Neural progenitor cell (in vitro differentiated cells): ENCODE measurements at regions not wholly inside any gene's neighbourhood (a gene's known extent, or its start where the extent isn't known, plus 50 kb on each side); places are given as distances from the start of the nearest gene placed in this dataset.

ENCODE experiments used
- DNase-seq: peaks from one replicate; pipeline ENCODE4 v3.0.0-alpha.2; 2016; ENCODE audit warnings: low spot score
- H2AFZ ChIP-seq: fragments of 200-600 bp; sonication (generic); replicated peaks from 2 replicates; pipeline ENCODE4 v1.6.1; 2016; ENCODE audit warnings: antibody characterized with exemption
- H3F3A ChIP-seq: fragments of 200-600 bp; sonication (generic); 2 replicates; pipeline ENCODE4 v1.6.1; 2016; ENCODE audit warnings: antibody characterized with exemption, low read depth
- H3K27ac ChIP-seq: fragments of 200-600 bp; sonication (generic); 2 replicates; pipeline ENCODE4 v1.5.1; 2016; ENCODE audit warnings: mild to moderate bottlenecking
- H3K27me3 ChIP-seq: fragments of 200-600 bp; sonication (generic); 2 replicates; pipeline ENCODE4 v1.6.1; 2016; ENCODE audit warnings: mild to moderate bottlenecking, moderate library complexity
- H3K36me3 ChIP-seq: fragments of 200-600 bp; sonication (generic); 2 replicates; pipeline ENCODE4 v1.5.1; 2016
- H3K4me1 ChIP-seq: fragments of 200-600 bp; sonication (generic); 2 replicates; pipeline ENCODE4 v1.6.1; 2016; ENCODE audit warnings: mixed run types
- H3K4me2 ChIP-seq: fragments of 200-600 bp; sonication (generic); 2 replicates; pipeline ENCODE4 v1.6.1; 2016
- H3K4me3 ChIP-seq: fragments of 200-600 bp; sonication (generic); 2 replicates; pipeline ENCODE4 v1.5.1; 2016
- H3K79me2 ChIP-seq: fragments of 200-600 bp; sonication (generic); 2 replicates; pipeline ENCODE4 v1.6.1; 2016; ENCODE audit warnings: low read depth
- H3K9ac ChIP-seq: fragments of 200-600 bp; sonication (generic); 2 replicates; pipeline ENCODE4 v1.6.1; 2016
- H3K9me3 ChIP-seq: fragments of 200-600 bp; sonication (generic); 2 replicates; pipeline ENCODE4 v1.5.1; 2016; ENCODE audit warnings: low read depth
- H4K20me1 ChIP-seq: fragments of 200-600 bp; sonication (generic); 2 replicates; pipeline ENCODE4 v1.6.1; 2016; ENCODE audit warnings: low read depth
- H3K27ac Mint-ChIP-seq: 3 replicates; pipeline ENCODE4 v1.8.0; 2021; ENCODE audit warnings: mixed read lengths
- H3K27me3 Mint-ChIP-seq: 2 replicates; pipeline ENCODE4 v1.8.0; 2022; ENCODE audit warnings: low read depth, mild to moderate bottlenecking, inconsistent platforms, moderate library complexity, mixed read lengths; ENCODE audit not compliant: insufficient read depth
- H3K36me3 Mint-ChIP-seq: 3 replicates; pipeline ENCODE4 v1.8.0; 2021; ENCODE audit warnings: mixed read lengths
- H3K4me1 Mint-ChIP-seq: 3 replicates; pipeline ENCODE4 v1.8.0; 2021; ENCODE audit warnings: mixed read lengths
- H3K4me3 Mint-ChIP-seq: 3 replicates; pipeline ENCODE4 v1.8.0; 2021; ENCODE audit warnings: mild to moderate bottlenecking, moderate library complexity, mixed read lengths
- H3K9me3 Mint-ChIP-seq: 3 replicates; pipeline ENCODE4 v1.8.0; 2020; ENCODE audit warnings: mixed read lengths
- EZH2 ChIP-seq: fragments of 200-600 bp; sonication (generic); IDR thresholded peaks from 2 replicates; pipeline ENCODE4 v1.6.1; 2017; ENCODE audit warnings: antibody characterized with exemption, mild to moderate bottlenecking, moderate library complexity
- EZH2phosphoT487 ChIP-seq: fragments of 200-600 bp; sonication (generic); IDR thresholded peaks from 2 replicates; pipeline ENCODE4 v1.6.1; 2017; ENCODE audit warnings: antibody characterized with exemption
- TF ChIP-seq, protein P1 (sequence below): fragments of 200-600 bp; sonication (generic); IDR thresholded peaks from 2 replicates; pipeline ENCODE4 v1.5.1; 2017; ENCODE audit warnings: antibody characterized with exemption, mild to moderate bottlenecking

DNA sequence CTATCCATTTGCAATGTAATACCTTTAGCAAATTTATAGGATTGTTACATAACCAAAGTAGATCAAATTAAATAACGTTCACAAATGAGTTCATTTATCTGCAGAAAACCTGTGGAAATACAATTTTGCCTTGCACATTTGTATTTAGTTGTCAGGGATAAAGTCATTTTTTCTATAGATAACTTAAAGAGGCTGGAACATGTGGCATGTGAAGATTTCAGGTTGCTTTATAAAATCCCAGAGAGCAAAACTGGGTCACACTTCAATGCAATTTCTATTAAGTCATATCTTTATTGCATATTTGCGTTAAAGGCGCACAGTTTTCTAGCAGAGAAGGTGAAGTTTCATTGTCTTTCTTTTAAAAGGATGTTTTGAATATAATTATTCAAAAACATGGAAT is 342.4 kb downstream of the USP25 start:
- Histone ChIP-seq H3F3A (no peaks in the 10 kb centered on the region), H3K4me3 (no peak overlapping the region), H3K4me1 (no peaks in the 10 kb centered on the region), H3K36me3 (no peaks in the 10 kb centered on the region), H4K20me1 (no peaks in the 10 kb centered on the region), H3K9me3 (no peaks in the 10 kb centered on the region), H3K27ac (no peak overlapping the region), H3K79me2 (no peaks in the 10 kb centered on the region), H2AFZ (no peak overlapping the region), H3K9ac (no peak overlapping the region), H3K27me3 (no peaks in the 10 kb centered on the region), H3K4me2 (no peak overlapping the region)
- no peak for DNase-seq
- H3K36me3 Mint-ChIP-seq = no peaks in the 10 kb centered on the region
- no peaks in the 10 kb centered on the region for H3K9me3 Mint-ChIP-seq
- H3K4me1 Mint-ChIP-seq = peaks cover 35% of the 10 kb centered on the region
- H3K27ac Mint-ChIP-seq = no peak overlapping the region
- H3K27me3 Mint-ChIP-seq = no peaks in the 10 kb centered on the region
- H3K4me3 Mint-ChIP-seq = no peak overlapping the region
- TF ChIP-seq EZH2phosphoT487 = no peak
- TF ChIP-seq, protein P1, sequence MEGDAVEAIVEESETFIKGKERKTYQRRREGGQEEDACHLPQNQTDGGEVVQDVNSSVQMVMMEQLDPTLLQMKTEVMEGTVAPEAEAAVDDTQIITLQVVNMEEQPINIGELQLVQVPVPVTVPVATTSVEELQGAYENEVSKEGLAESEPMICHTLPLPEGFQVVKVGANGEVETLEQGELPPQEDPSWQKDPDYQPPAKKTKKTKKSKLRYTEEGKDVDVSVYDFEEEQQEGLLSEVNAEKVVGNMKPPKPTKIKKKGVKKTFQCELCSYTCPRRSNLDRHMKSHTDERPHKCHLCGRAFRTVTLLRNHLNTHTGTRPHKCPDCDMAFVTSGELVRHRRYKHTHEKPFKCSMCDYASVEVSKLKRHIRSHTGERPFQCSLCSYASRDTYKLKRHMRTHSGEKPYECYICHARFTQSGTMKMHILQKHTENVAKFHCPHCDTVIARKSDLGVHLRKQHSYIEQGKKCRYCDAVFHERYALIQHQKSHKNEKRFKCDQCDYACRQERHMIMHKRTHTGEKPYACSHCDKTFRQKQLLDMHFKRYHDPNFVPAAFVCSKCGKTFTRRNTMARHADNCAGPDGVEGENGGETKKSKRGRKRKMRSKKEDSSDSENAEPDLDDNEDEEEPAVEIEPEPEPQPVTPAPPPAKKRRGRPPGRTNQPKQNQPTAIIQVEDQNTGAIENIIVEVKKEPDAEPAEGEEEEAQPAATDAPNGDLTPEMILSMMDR = no peak
- TF ChIP-seq EZH2 = no peak

DNA sequence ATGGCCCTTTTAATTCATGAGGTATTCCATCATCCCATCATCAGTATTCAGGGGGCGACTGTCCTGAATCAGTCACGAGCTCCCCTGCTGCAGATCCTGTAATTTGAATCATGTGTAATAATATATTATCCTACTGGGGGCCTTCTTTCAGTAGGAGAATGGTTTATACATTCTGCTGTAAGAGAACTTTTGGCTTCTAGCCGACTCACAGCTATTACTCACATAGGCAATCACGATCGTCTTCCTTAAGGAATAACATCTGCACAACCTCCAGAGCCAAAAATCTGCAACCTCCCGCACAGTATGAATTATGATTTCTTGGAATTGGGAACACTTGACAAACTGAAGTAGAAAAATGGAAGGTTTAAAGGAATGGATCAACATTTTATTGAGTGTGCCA is 343.0 kb downstream of the USP25 start:
- Histone ChIP-seq H4K20me1 (no peaks in the 10 kb centered on the region), H2AFZ (peak overlapping the region; percentile 9), H3K9ac (no peak overlapping the region), H3K4me3 (no peak overlapping the region), H3K4me1 (no peaks in the 10 kb centered on the region), H3K4me2 (no peak overlapping the region), H3K27ac (no peak overlapping the region), H3K79me2 (no peaks in the 10 kb centered on the region), H3K9me3 (no peaks in the 10 kb centered on the region), H3F3A (no peaks in the 10 kb centered on the region), H3K27me3 (no peaks in the 10 kb centered on the region), H3K36me3 (no peaks in the 10 kb centered on the region)
- TF ChIP-seq, protein P1 = no peak
- TF ChIP-seq EZH2phosphoT487 = no peak
- TF ChIP-seq EZH2 = no peak
- H3K4me3 Mint-ChIP-seq = no peak overlapping the region
- DNase-seq = no peak
- no peaks in the 10 kb centered on the region for H3K27me3 Mint-ChIP-seq
- H3K4me1 Mint-ChIP-seq = peaks cover 35% of the 10 kb centered on the region
- no peaks in the 10 kb centered on the region for H3K9me3 Mint-ChIP-seq
- peak overlapping the region; percentile 22 for H3K27ac Mint-ChIP-seq
- no peaks in the 10 kb centered on the region for H3K36me3 Mint-ChIP-seq

DNA sequence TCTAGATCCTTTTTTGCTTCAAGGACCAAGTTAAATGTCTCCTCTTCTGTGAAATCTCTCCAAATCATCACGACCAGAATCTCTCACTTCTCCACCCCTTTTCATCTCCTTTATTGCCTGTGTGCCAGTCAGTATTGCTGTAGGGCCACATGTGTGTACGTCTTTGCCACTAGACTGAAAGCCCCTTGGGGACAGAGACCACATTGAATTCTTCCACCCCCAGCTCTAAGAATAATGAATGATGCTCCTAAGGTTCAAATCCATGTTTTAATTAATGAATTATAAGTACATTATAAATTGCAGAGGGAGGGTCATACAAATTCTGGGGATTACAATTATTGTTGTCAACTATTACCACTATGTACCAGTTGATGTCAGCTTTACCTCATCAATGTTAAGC is 343.8 kb downstream of the USP25 start:
- Histone ChIP-seq H4K20me1 (no peaks in the 10 kb centered on the region), H3K27ac (no peak overlapping the region), H3F3A (no peaks in the 10 kb centered on the region), H3K4me1 (no peaks in the 10 kb centered on the region), H2AFZ (peak overlapping the region; percentile 9), H3K4me2 (no peak overlapping the region), H3K79me2 (no peaks in the 10 kb centered on the region), H3K4me3 (no peak overlapping the region), H3K9me3 (no peaks in the 10 kb centered on the region), H3K9ac (no peak overlapping the region), H3K36me3 (no peaks in the 10 kb centered on the region), H3K27me3 (no peaks in the 10 kb centered on the region)
- Mint-ChIP-seq H3K27ac (peak overlapping the region; percentile 22), H3K9me3 (no peaks in the 10 kb centered on the region), H3K27me3 (no peaks in the 10 kb centered on the region), H3K4me3 (no peak overlapping the region), H3K4me1 (peaks cover 35% of the 10 kb centered on the region), H3K36me3 (no peaks in the 10 kb centered on the region)
- TF ChIP-seq, protein P1 = no peak
- no peak for TF ChIP-seq EZH2phosphoT487
- no peak for TF ChIP-seq EZH2
- DNase-seq = no peak
